ENCODE measurements at regions not wholly inside any gene's neighbourhood (a gene's known extent, or its start where the extent isn't known, plus 50 kb on each side); places are given as distances from the start of the nearest gene placed in this dataset.

DNA sequence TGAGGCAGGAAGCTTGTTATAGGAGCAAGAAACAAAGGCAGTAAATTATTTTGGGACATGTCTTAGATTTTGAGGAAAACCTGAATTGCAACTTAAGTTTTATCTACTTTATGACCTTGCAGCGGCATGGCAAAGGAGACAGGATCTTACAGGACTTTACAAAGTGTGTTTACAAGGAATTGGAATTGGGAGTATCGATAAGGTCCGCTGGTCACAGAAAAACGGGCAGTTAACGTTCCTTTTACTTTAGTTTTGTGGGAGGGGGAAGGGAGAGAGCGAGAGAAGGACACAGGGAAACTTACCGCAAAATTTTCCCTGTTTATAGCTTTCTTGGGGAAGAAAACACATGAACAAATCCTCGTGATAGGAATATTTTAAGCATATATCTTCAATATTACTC is 1607.2 kb downstream of the GRIK2 start:
- Histone ChIP-seq H3K18ac (ENCODE audit: extremely low read depth, low read length) (no peak overlapping the region), H3K27me3 (replicated peaks in 1 of 4; ENCODE audit: control insufficient read depth in 3 of 4, extremely low read depth in 1 of 4, insufficient read depth in 3 of 4, low read length in 3 of 4) (no peaks in the 10 kb centered on the region), H3K9me3 (ENCODE audit: insufficient read depth in 2 of 2, low read depth in 1 of 2, low read length in 1 of 2) (peaks cover 0 to 2% of the 10 kb centered on the region in 2 experiments; a peak in 1 of 4 replicates), H4K5ac (ENCODE audit: insufficient read length, low read depth, low read length) (no peak overlapping the region), H3K36me3 (ENCODE audit: control insufficient read depth in 2 of 4, insufficient read depth in 4 of 4, low read length in 3 of 4) (no peaks in the 10 kb centered on the region; a peak in 1 of 8 replicates), H3K79me2 (ENCODE audit: control insufficient read depth in 1 of 2, insufficient read depth in 2 of 2, low read length in 2 of 2) (no peaks in the 10 kb centered on the region), H3K79me1 (ENCODE audit: low read depth, low read length) (no peaks in the 10 kb centered on the region), H3K4me3 (ENCODE audit: extremely low read depth in 1 of 4, insufficient read depth in 2 of 4, low read depth in 3 of 4, low read length in 4 of 4) (no peak overlapping the region; a peak in 1 of 8 replicates), H3K9ac (replicated peaks in 1 of 4; ENCODE audit: extremely low read depth in 1 of 4, low read depth in 3 of 4, low read length in 3 of 4) (no peak overlapping the region), H3K23me2 (ENCODE audit: low read depth, low read length) (no peaks in the 10 kb centered on the region), H2BK20ac (ENCODE audit: low read length) (no peak overlapping the region), H3K27ac (ENCODE audit: low read depth, low read length) (no peak overlapping the region), H3K14ac (ENCODE audit: insufficient read length) (no peak overlapping the region), H2BK120ac (replicated peaks; ENCODE audit: low read depth, low read length) (no peak overlapping the region), H4K8ac (ENCODE audit: extremely low read depth, insufficient read depth, low read length) (no peak overlapping the region), H3K4ac (replicated peaks; ENCODE audit: insufficient read length, low read depth, low read length) (no peak overlapping the region), H3K56ac (replicated peaks; ENCODE audit: insufficient read length, low read depth, low read length) (no peak overlapping the region), H3K4me1 (replicated peaks in 1 of 4; ENCODE audit: control insufficient read depth in 3 of 4, insufficient read depth in 4 of 4, low read length in 3 of 4) (peaks cover 0 to 7% (median 0%) of the 10 kb centered on the region in 4 experiments; a peak in 2 of 7 replicates), H3K4me2 (ENCODE audit: insufficient read depth in 1 of 2, low read depth in 2 of 2, low read length in 2 of 2) (peak overlapping the region; percentile 42 to 58), H2AK5ac (ENCODE audit: low read depth, low read length) (no peak overlapping the region), H2BK12ac (ENCODE audit: low read depth, low read length) (no peak overlapping the region; the same call in 1 of the 2 replicates), H4K91ac (replicated peaks; ENCODE audit: insufficient read length, low read length) (no peak overlapping the region), H4K20me1 (replicated peaks in 1 of 2; ENCODE audit: control insufficient read depth in 1 of 2, insufficient read depth in 2 of 2, low read length in 2 of 2) (no peaks in the 10 kb centered on the region), H3K23ac (ENCODE audit: insufficient read length) (no peak overlapping the region), H2BK15ac (ENCODE audit: low read length) (no peak overlapping the region), H2BK5ac (ENCODE audit: low read depth, low read length) (no peak overlapping the region), H2AFZ (ENCODE audit: low read length) (peak overlapping the region; percentile 99)
- WGBS, 2 experiments (ENCODE audit: extremely low coverage in 1 of 2, insufficient coverage in 1 of 2, insufficient read length in 1 of 2, insufficient replicate concordance in 2 of 2, low coverage in 1 of 2, low lambda C conversion rate in 2 of 2, missing lambda C conversion rate in 1 of 2), result 53% methylated on average over 8 of the region's 8 CpGs; no CpG with 5 or more reads in 1 of the 2 experiments
- ChIA-PET CTCF (ENCODE audit: partially characterized antibody) (no interaction called here), POLR2A (ENCODE audit: partially characterized antibody) (no interaction called here)
- no peak for DNase-seq (ENCODE audit: low read depth in 1 of 2, low spot score in 2 of 2)
- no peak for FAIRE-seq
- TF ChIP-seq SP4 (IDR thresholded peaks at IDR 0.05; ENCODE audit: low read length), result no peak
- TF ChIP-seq CHD2 (IDR thresholded peaks at IDR 0.05; ENCODE audit: low read length), result no peak
- TF ChIP-seq CBX5 (IDR thresholded peaks at IDR 0.05; ENCODE audit: low read depth, low read length), result no peak
- no peak for TF ChIP-seq BCL11A (IDR thresholded peaks at IDR 0.05; ENCODE audit: low read depth in 2 of 2, low read length in 2 of 2)
- TF ChIP-seq SUZ12 (IDR thresholded peaks at IDR 0.05; ENCODE audit: low read length), result no peak
- TF ChIP-seq, protein P1, sequence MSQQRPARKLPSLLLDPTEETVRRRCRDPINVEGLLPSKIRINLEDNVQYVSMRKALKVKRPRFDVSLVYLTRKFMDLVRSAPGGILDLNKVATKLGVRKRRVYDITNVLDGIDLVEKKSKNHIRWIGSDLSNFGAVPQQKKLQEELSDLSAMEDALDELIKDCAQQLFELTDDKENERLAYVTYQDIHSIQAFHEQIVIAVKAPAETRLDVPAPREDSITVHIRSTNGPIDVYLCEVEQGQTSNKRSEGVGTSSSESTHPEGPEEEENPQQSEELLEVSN (IDR thresholded peaks at IDR 0.05), result no peak
- no peak for TF ChIP-seq KDM1A (IDR thresholded peaks at IDR 0.05; ENCODE audit: borderline replicate concordance, low read length)
- no peak for TF ChIP-seq EP300 (IDR thresholded peaks at IDR 0.05; ENCODE audit: borderline replicate concordance in 1 of 2, low read depth in 2 of 2, low read length in 2 of 2)
- TF ChIP-seq, protein P2, sequence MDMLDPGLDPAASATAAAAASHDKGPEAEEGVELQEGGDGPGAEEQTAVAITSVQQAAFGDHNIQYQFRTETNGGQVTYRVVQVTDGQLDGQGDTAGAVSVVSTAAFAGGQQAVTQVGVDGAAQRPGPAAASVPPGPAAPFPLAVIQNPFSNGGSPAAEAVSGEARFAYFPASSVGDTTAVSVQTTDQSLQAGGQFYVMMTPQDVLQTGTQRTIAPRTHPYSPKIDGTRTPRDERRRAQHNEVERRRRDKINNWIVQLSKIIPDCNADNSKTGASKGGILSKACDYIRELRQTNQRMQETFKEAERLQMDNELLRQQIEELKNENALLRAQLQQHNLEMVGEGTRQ (IDR thresholded peaks at IDR 0.05; ENCODE audit: low read length), result no peak
- TF ChIP-seq EZH2 (IDR thresholded peaks at IDR 0.05; ENCODE audit: low read depth, low read length, severe bottlenecking), result no peak
- no peak for TF ChIP-seq JUND (IDR thresholded peaks at IDR 0.05; ENCODE audit: low read length)
- TF ChIP-seq SIRT6 (IDR thresholded peaks at IDR 0.05; ENCODE audit: low read length), result no peak
- TF ChIP-seq RNF2 (IDR thresholded peaks at IDR 0.05; ENCODE audit: borderline replicate concordance, low read depth, low read length, missing control alignments, poor library complexity, severe bottlenecking), result no peak

Measured in H1 (cell line).